NB4 (cell line): ENCODE measurements at regions not wholly inside any gene's neighbourhood (a gene's known extent, or its start where the extent isn't known, plus 50 kb on each side); places are given as distances from the start of the nearest gene placed in this dataset.

Experiments used
- DNase-seq: peaks from one replicate; pipeline ENCODE4 v3.0.0; 2010; ENCODE audit warnings: low read depth
- H3K4me3 ChIP-seq: one replicate; pipeline ENCODE4 v1.5.1; 2011; ENCODE audit warnings: mild to moderate bottlenecking, low read depth, low read length, moderate library complexity
- CTCF ChIP-seq: IDR thresholded peaks from one replicate; pipeline ENCODE4 v1.5.1; 2012; ENCODE audit warnings: low read depth, low read length
- MAX ChIP-seq: IDR thresholded peaks from 2 replicates; pipeline ENCODE4 v1.6.1; 2011; ENCODE audit warnings: low read depth, low read length
- MYC ChIP-seq: IDR thresholded peaks from 2 replicates; pipeline ENCODE4 v1.6.1; 2011; ENCODE audit warnings: low read depth, low read length
- POLR2A ChIP-seq: IDR thresholded peaks from 2 replicates; pipeline ENCODE4 v1.6.1; 2011; ENCODE audit warnings: mild to moderate bottlenecking; ENCODE audit not compliant: insufficient read length; ENCODE audit errors: extremely low read depth

GRCh38 chr10:91103384-91104192 lies 116.9 kb upstream of the PCGF5 start:
- TF ChIP-seq MYC (no peak), MAX (no peak), CTCF (no peak), POLR2A (no peak)
- no peak overlapping the region for H3K4me3 ChIP-seq
- peak; percentile 16 for DNase-seq

GRCh38 chr10:91104193-91105041 lies 116.0 kb upstream of the PCGF5 start:
- no peak overlapping the region for H3K4me3 ChIP-seq
- no peak for TF ChIP-seq POLR2A
- TF ChIP-seq CTCF: no peak
- no peak for DNase-seq

GRCh38 chr10:91105269-91105668 lies 115.2 kb upstream of the PCGF5 start:
- no peak overlapping the region for H3K4me3 ChIP-seq
- TF ChIP-seq POLR2A (no peak), MAX (no peak), CTCF (no peak), MYC (no peak)
- DNase-seq: no peak

GRCh38 chr10:91108820-91109219 lies 111.6 kb upstream of the PCGF5 start:
- DNase-seq: no peak
- no peak for TF ChIP-seq POLR2A
- no peak for TF ChIP-seq MYC
- TF ChIP-seq MAX: no peak
- no peak for TF ChIP-seq CTCF
- no peak overlapping the region for H3K4me3 ChIP-seq

GRCh38 chr10:91111060-91111459 lies 109.4 kb upstream of the PCGF5 start:
- TF ChIP-seq CTCF (no peak), MAX (no peak), MYC (no peak), POLR2A (no peak)
- no peak for DNase-seq
- no peak overlapping the region for H3K4me3 ChIP-seq
